ENCODE measurements at regions not wholly inside any gene's neighbourhood (a gene's known extent, or its start where the extent isn't known, plus 50 kb on each side); places are given as distances from the start of the nearest gene placed in this dataset.
"Not testable (repeated sequence)": the region's sequence is repeated elsewhere in the genome, so short reads cannot be mapped to it uniquely, and the experiment has no call there.

DNA sequence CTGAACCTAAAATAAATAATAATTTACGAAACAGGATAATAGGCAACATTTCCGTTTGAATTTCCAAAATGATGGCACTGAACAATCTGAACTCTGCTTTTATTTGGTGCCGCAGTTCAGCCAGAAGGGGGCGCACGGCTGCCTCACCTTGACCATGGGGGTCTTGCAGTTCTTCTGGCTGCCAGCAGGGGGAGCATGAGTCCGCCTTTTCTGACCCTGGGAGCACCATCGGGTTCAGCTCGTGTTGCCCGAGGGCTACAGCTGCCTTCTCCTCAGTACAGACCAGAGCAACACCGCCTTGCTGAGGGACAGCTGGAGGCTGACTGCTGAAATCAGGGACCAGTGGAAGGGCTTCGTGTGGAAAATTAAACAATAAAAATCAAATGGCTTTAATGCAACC lies 420.3 kb downstream of the CDY2B start:
- TF ChIP-seq, protein P1, sequence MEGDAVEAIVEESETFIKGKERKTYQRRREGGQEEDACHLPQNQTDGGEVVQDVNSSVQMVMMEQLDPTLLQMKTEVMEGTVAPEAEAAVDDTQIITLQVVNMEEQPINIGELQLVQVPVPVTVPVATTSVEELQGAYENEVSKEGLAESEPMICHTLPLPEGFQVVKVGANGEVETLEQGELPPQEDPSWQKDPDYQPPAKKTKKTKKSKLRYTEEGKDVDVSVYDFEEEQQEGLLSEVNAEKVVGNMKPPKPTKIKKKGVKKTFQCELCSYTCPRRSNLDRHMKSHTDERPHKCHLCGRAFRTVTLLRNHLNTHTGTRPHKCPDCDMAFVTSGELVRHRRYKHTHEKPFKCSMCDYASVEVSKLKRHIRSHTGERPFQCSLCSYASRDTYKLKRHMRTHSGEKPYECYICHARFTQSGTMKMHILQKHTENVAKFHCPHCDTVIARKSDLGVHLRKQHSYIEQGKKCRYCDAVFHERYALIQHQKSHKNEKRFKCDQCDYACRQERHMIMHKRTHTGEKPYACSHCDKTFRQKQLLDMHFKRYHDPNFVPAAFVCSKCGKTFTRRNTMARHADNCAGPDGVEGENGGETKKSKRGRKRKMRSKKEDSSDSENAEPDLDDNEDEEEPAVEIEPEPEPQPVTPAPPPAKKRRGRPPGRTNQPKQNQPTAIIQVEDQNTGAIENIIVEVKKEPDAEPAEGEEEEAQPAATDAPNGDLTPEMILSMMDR (IDR thresholded peaks at IDR 0.05 in 2 of 3, conservative IDR thresholded peaks at IDR 0.05 in 1 of 3; ENCODE audit: borderline replicate concordance in 1 of 3, insufficient read depth in 1 of 3, low read depth in 2 of 3, low read length in 2 of 3): not testable (repeated sequence)
- TF ChIP-seq, protein P2, sequence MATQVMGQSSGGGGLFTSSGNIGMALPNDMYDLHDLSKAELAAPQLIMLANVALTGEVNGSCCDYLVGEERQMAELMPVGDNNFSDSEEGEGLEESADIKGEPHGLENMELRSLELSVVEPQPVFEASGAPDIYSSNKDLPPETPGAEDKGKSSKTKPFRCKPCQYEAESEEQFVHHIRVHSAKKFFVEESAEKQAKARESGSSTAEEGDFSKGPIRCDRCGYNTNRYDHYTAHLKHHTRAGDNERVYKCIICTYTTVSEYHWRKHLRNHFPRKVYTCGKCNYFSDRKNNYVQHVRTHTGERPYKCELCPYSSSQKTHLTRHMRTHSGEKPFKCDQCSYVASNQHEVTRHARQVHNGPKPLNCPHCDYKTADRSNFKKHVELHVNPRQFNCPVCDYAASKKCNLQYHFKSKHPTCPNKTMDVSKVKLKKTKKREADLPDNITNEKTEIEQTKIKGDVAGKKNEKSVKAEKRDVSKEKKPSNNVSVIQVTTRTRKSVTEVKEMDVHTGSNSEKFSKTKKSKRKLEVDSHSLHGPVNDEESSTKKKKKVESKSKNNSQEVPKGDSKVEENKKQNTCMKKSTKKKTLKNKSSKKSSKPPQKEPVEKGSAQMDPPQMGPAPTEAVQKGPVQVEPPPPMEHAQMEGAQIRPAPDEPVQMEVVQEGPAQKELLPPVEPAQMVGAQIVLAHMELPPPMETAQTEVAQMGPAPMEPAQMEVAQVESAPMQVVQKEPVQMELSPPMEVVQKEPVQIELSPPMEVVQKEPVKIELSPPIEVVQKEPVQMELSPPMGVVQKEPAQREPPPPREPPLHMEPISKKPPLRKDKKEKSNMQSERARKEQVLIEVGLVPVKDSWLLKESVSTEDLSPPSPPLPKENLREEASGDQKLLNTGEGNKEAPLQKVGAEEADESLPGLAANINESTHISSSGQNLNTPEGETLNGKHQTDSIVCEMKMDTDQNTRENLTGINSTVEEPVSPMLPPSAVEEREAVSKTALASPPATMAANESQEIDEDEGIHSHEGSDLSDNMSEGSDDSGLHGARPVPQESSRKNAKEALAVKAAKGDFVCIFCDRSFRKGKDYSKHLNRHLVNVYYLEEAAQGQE (IDR thresholded peaks at IDR 0.05; ENCODE audit: low read depth): not testable (repeated sequence)
- not testable (repeated sequence) for TF ChIP-seq POLR2A (IDR thresholded peaks at IDR 0.05; ENCODE audit: borderline replicate concordance, extremely low read depth, insufficient read depth, insufficient read length); EZH2 (IDR thresholded peaks at IDR 0.05); SP1 (IDR thresholded peaks at IDR 0.05; ENCODE audit: low read depth); ZNF274 (IDR thresholded peaks at IDR 0.05; ENCODE audit: low read depth, low read length); TCF7L2 (IDR thresholded peaks at IDR 0.05; ENCODE audit: borderline replicate concordance, extremely low read depth, insufficient read depth, insufficient read length); EZH2phosphoT487 (IDR thresholded peaks at IDR 0.05; ENCODE audit: borderline replicate concordance)
